ENCODE measurements at regions not wholly inside any gene's neighbourhood (a gene's known extent, or its start where the extent isn't known, plus 50 kb on each side); places are given as distances from the start of the nearest gene placed in this dataset.
"Not testable (repeated sequence)": the region's sequence is repeated elsewhere in the genome, so short reads cannot be mapped to it uniquely, and the experiment has no call there.

GRCh38 chr3:59246719-59247401 lies 197.0 kb upstream of the CFAP20DC start:
- no peak for FAIRE-seq

- FAIRE-seq = no peak
These were observed 196.2 kb upstream of the CFAP20DC start for GRCh38 chr3:59245859-59246501.

GRCh38 chr3:59245300-59245858 lies 195.6 kb upstream of the CFAP20DC start:
- FAIRE-seq = no peak

GRCh38 chr3:59244343-59244742 lies 194.5 kb upstream of the CFAP20DC start:
- FAIRE-seq = no peak

GRCh38 chr3:59243476-59243875 lies 193.7 kb upstream of the CFAP20DC start:
- FAIRE-seq = no peak

- no peak for FAIRE-seq
These were observed 190.9 kb upstream of the CFAP20DC start for GRCh38 chr3:59240666-59241255.

- no peak for FAIRE-seq
These were observed 187.3 kb upstream of the CFAP20DC start for GRCh38 chr3:59237121-59237520.

GRCh38 chr3:59235634-59236012 lies 185.8 kb upstream of the CFAP20DC start:
- no peak for FAIRE-seq

GRCh38 chr3:59234884-59235633 lies 185.2 kb upstream of the CFAP20DC start:
- FAIRE-seq = no peak

GRCh38 chr3:59230379-59230778 lies 180.6 kb upstream of the CFAP20DC start:
- not testable (repeated sequence) for FAIRE-seq

- peak; percentile 6 for FAIRE-seq
These were observed 164.0 kb upstream of the CFAP20DC start for GRCh38 chr3:59213860-59214259.

GRCh38 chr3:59212128-59212779 lies 162.4 kb upstream of the CFAP20DC start:
- peak; percentile 98 for FAIRE-seq

- no peak for FAIRE-seq
These were observed 160.4 kb upstream of the CFAP20DC start for GRCh38 chr3:59210260-59210659.

- FAIRE-seq = no peak
These were observed 142.6 kb upstream of the CFAP20DC start for GRCh38 chr3:59192473-59192872.

GRCh38 chr3:59191651-59192050 lies 141.8 kb upstream of the CFAP20DC start:
- FAIRE-seq = no peak

GRCh38 chr3:59189939-59190338 lies 140.1 kb upstream of the CFAP20DC start:
- FAIRE-seq = no peak

GRCh38 chr3:59189526-59189925 lies 139.7 kb upstream of the CFAP20DC start:
- no peak for FAIRE-seq

- no peak for FAIRE-seq
These were observed 136.9 kb upstream of the CFAP20DC start for GRCh38 chr3:59186725-59187124.

- no peak for FAIRE-seq
These were observed 136.0 kb upstream of the CFAP20DC start for GRCh38 chr3:59185591-59186369.

GRCh38 chr3:59180006-59180405 lies 130.2 kb upstream of the CFAP20DC start:
- no peak for FAIRE-seq

- FAIRE-seq = no peak
These were observed 128.9 kb upstream of the CFAP20DC start for GRCh38 chr3:59178698-59179097.

GRCh38 chr3:59171491-59171890 lies 121.7 kb upstream of the CFAP20DC start:
- FAIRE-seq = no peak
